Endothelial cell (in vitro differentiated cells): ENCODE measurements at regions not wholly inside any gene's neighbourhood (a gene's known extent, or its start where the extent isn't known, plus 50 kb on each side); places are given as distances from the start of the nearest gene placed in this dataset.

Experiments used
- DNase-seq: peaks from one replicate; pipeline ENCODE4 v3.0.0; 2021; ENCODE audit warnings: low spot score
- H3K27ac Mint-ChIP-seq: one replicate; pipeline ENCODE4 v1.8.0; 2021; ENCODE audit warnings: mixed read lengths, inconsistent platforms; ENCODE audit not compliant: unreplicated experiment
- H3K27me3 Mint-ChIP-seq: one replicate; pipeline ENCODE4 v1.8.0; 2021; ENCODE audit warnings: mild to moderate bottlenecking, moderate library complexity, mixed read lengths, inconsistent platforms; ENCODE audit not compliant: unreplicated experiment
- H3K36me3 Mint-ChIP-seq: one replicate; pipeline ENCODE4 v1.8.0; 2021; ENCODE audit warnings: mild to moderate bottlenecking, low read depth, mixed read lengths, inconsistent platforms; ENCODE audit not compliant: unreplicated experiment
- H3K4me1 Mint-ChIP-seq: one replicate; pipeline ENCODE4 v1.8.0; 2021; ENCODE audit warnings: mild to moderate bottlenecking, mixed read lengths, inconsistent platforms; ENCODE audit not compliant: unreplicated experiment
- H3K4me3 Mint-ChIP-seq: one replicate; pipeline ENCODE4 v1.8.0; 2021; ENCODE audit warnings: mild to moderate bottlenecking, mixed read lengths, inconsistent platforms; ENCODE audit not compliant: unreplicated experiment
- H3K9me3 Mint-ChIP-seq: one replicate; pipeline ENCODE4 v1.8.0; 2021; ENCODE audit warnings: mixed read lengths, inconsistent platforms; ENCODE audit not compliant: unreplicated experiment
- CTCF ChIP-seq: fragments of 200-600 bp; sonication (generic); IDR thresholded peaks from one replicate; pipeline ENCODE4 v1.5.0; 2021; ENCODE audit warnings: antibody characterized with exemption; ENCODE audit not compliant: unreplicated experiment

GRCh38 chr3:44104668-44105321 lies 136.9 kb upstream of the TOPAZ1 start:
- no peak for DNase-seq
- H3K4me1 Mint-ChIP-seq, result no peaks in the 10 kb centered on the region
- peaks cover 1% of the 10 kb centered on the region for H3K27me3 Mint-ChIP-seq
- no peak overlapping the region for H3K4me3 Mint-ChIP-seq
- H3K36me3 Mint-ChIP-seq, result no peaks in the 10 kb centered on the region
- no peaks in the 10 kb centered on the region for H3K9me3 Mint-ChIP-seq
- TF ChIP-seq CTCF, result no peak
- no peak overlapping the region for H3K27ac Mint-ChIP-seq

GRCh38 chr3:44105571-44105970 lies 136.1 kb upstream of the TOPAZ1 start:
- no peak overlapping the region for H3K27ac Mint-ChIP-seq
- no peaks in the 10 kb centered on the region for H3K4me1 Mint-ChIP-seq
- no peaks in the 10 kb centered on the region for H3K27me3 Mint-ChIP-seq
- no peak for TF ChIP-seq CTCF
- no peak for DNase-seq
- no peak overlapping the region for H3K4me3 Mint-ChIP-seq
- no peaks in the 10 kb centered on the region for H3K36me3 Mint-ChIP-seq
- no peaks in the 10 kb centered on the region for H3K9me3 Mint-ChIP-seq

GRCh38 chr3:44106756-44107155 lies 134.9 kb upstream of the TOPAZ1 start:
- DNase-seq, result no peak
- no peaks in the 10 kb centered on the region for H3K27me3 Mint-ChIP-seq
- no peaks in the 10 kb centered on the region for H3K4me1 Mint-ChIP-seq
- no peaks in the 10 kb centered on the region for H3K9me3 Mint-ChIP-seq
- H3K27ac Mint-ChIP-seq, result no peak overlapping the region
- H3K36me3 Mint-ChIP-seq, result no peaks in the 10 kb centered on the region
- no peak for TF ChIP-seq CTCF
- H3K4me3 Mint-ChIP-seq, result no peak overlapping the region

- no peaks in the 10 kb centered on the region for H3K4me1 Mint-ChIP-seq
These were observed 133.2 kb upstream of the TOPAZ1 start for GRCh38 chr3:44108481-44108880.

More at GRCh38 chr3:44108481-44108880, 133.2 kb upstream of the TOPAZ1 start:
- no peak for TF ChIP-seq CTCF
- no peak overlapping the region for H3K27ac Mint-ChIP-seq
- no peaks in the 10 kb centered on the region for H3K36me3 Mint-ChIP-seq
- H3K27me3 Mint-ChIP-seq, result no peaks in the 10 kb centered on the region
- H3K9me3 Mint-ChIP-seq, result no peaks in the 10 kb centered on the region
- DNase-seq, result no peak
- no peak overlapping the region for H3K4me3 Mint-ChIP-seq
